ENCODE measurements at regions not wholly inside any gene's neighbourhood (a gene's known extent, or its start where the extent isn't known, plus 50 kb on each side); places are given as distances from the start of the nearest gene placed in this dataset.

DNA sequence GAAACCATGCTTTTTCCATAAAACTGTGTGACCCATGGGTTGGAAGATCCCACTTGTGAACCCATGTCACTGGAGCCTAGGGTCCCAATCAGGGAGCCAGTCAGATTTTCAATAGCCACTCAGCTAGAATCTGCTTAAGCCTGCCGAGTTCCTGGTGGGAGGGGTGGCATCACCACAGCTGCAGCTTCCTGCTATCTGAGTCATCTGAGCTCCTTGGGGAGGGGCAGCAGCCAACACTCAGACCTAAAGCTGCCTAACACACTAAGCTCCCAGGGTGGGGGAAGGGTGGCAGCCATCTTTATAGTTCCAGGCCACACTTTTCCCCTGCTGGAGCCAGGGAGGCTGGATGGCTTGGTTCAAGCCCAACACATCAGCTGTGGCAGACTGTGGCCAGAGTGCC, 350.1 kb downstream of the C4orf33 start:
- CTCF ChIA-PET, result no interaction called here
- POLR2A ChIA-PET, result no interaction called here

DNA sequence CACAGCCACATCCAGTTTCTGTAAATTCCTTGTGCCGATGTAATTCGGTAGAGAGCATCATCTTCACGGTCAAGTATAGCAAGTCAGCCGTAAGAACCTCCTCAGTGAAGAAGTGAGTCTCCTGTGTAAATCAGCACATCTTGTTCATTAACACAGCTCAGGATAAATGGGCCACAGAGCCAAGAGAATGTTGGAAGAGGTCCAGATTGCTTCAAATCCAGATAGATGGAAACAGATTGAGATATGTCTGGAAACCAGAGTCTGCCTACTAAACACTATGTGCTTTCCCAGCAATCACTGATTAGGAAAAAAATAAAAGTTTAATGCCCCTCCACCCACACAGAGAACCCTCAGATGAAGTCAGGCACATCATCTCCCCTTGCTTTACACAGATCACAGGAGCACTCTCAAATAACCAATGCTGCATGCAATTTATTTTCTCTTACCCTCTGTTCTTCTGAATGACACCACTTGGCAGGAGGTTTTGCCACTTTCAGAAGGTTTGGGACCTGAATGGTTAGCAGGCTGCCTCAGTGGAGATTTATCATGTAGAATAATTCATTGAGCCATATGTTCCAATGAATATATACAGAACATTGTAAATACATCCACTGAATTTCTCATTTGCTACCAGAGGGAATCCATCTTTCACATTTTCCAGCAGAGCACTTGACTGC, 357.7 kb downstream of the C4orf33 start:
- Mint-ChIP-seq H3K27me3 (no peaks in the 10 kb centered on the region), H3K4me3 (no peak overlapping the region), H3K27ac (no peak overlapping the region), H3K9me3 (ENCODE audit: insufficient read depth) (no peaks in the 10 kb centered on the region), H3K4me1 (no peaks in the 10 kb centered on the region)
- POLR2A ChIA-PET, result no interaction called here
- Histone ChIP-seq H2AFZ (ENCODE audit: insufficient read depth, low read depth, low read length, poor library complexity, severe bottlenecking) (no peak overlapping the region), H3K4me2 (replicated peaks; ENCODE audit: low read depth, low read length, poor library complexity, severe bottlenecking) (no peak overlapping the region), H3K27ac (ENCODE audit: low read length in 2 of 2) (no peak overlapping the region), H4K20me1 (ENCODE audit: control insufficient read depth, insufficient read depth, low read length, poor library complexity, severe bottlenecking) (no peaks in the 10 kb centered on the region), H3K79me2 (ENCODE audit: control insufficient read depth, insufficient read depth, low read length) (no peaks in the 10 kb centered on the region), H3K27me3 (replicated peaks in 1 of 4; ENCODE audit: control extremely low read depth in 1 of 4, control insufficient read depth in 3 of 4, insufficient read depth in 4 of 4, low read length in 3 of 4) (no peaks in the 10 kb centered on the region), H3K9me3 (ENCODE audit: control extremely low read depth in 1 of 3, control insufficient read depth in 2 of 3, insufficient read depth in 1 of 3, low read length in 2 of 3) (no peaks in the 10 kb centered on the region), H3K9ac (ENCODE audit: low read length) (no peak overlapping the region), H3K4me3 (ENCODE audit: control extremely low read depth in 1 of 5, extremely low read depth in 1 of 5, insufficient read depth in 1 of 5, low read depth in 2 of 5, low read length in 4 of 5) (no peak overlapping the region), H3K4me1 (ENCODE audit: control insufficient read depth in 2 of 2, insufficient read depth in 2 of 2, low read length in 2 of 2) (no peaks in the 10 kb centered on the region), H3K36me3 (replicated peaks in 1 of 2; ENCODE audit: control extremely low read depth in 1 of 2, control insufficient read depth in 1 of 2, extremely low read depth in 1 of 2, insufficient read depth in 2 of 2, low read length in 1 of 2) (no peaks in the 10 kb centered on the region)
- no peak for TF ChIP-seq EZH2 (IDR thresholded peaks at IDR 0.05; ENCODE audit: borderline replicate concordance, insufficient read depth, low read depth, low read length, poor library complexity, severe bottlenecking)
- TF ChIP-seq, protein P1, sequence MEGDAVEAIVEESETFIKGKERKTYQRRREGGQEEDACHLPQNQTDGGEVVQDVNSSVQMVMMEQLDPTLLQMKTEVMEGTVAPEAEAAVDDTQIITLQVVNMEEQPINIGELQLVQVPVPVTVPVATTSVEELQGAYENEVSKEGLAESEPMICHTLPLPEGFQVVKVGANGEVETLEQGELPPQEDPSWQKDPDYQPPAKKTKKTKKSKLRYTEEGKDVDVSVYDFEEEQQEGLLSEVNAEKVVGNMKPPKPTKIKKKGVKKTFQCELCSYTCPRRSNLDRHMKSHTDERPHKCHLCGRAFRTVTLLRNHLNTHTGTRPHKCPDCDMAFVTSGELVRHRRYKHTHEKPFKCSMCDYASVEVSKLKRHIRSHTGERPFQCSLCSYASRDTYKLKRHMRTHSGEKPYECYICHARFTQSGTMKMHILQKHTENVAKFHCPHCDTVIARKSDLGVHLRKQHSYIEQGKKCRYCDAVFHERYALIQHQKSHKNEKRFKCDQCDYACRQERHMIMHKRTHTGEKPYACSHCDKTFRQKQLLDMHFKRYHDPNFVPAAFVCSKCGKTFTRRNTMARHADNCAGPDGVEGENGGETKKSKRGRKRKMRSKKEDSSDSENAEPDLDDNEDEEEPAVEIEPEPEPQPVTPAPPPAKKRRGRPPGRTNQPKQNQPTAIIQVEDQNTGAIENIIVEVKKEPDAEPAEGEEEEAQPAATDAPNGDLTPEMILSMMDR (IDR thresholded peaks at IDR 0.05), result no peak
- ATAC-seq (ENCODE audit: low read depth) (no peak), DNase-seq (no peak)
- 90% methylated on average over 2 of the region's 4 CpGs for WGBS (ENCODE audit: insufficient coverage)
- intact Hi-C loops (cut with micrococcal nuclease), result no loop called here
- CTCF ChIA-PET, result no interaction called here

More for the DNA sequence above, 350.1 kb downstream of the C4orf33 start:
- Histone ChIP-seq H3K79me2 (ENCODE audit: control insufficient read depth, insufficient read depth, low read length) (no peaks in the 10 kb centered on the region), H3K4me1 (ENCODE audit: control insufficient read depth in 2 of 2, insufficient read depth in 2 of 2, low read length in 2 of 2) (no peaks in the 10 kb centered on the region), H3K27ac (ENCODE audit: low read length in 2 of 2) (no peak overlapping the region), H4K20me1 (ENCODE audit: control insufficient read depth, insufficient read depth, low read length, poor library complexity, severe bottlenecking) (no peaks in the 10 kb centered on the region), H3K9me3 (ENCODE audit: control extremely low read depth in 1 of 3, control insufficient read depth in 2 of 3, insufficient read depth in 1 of 3, low read length in 2 of 3) (peaks cover 0 to 10% (median 0%) of the 10 kb centered on the region in 3 donors), H3K36me3 (replicated peaks in 1 of 2; ENCODE audit: control extremely low read depth in 1 of 2, control insufficient read depth in 1 of 2, extremely low read depth in 1 of 2, insufficient read depth in 2 of 2, low read length in 1 of 2) (no peaks in the 10 kb centered on the region), H3K4me2 (replicated peaks; ENCODE audit: low read depth, low read length, poor library complexity, severe bottlenecking) (no peak overlapping the region), H3K9ac (ENCODE audit: low read length) (no peak overlapping the region), H3K27me3 (replicated peaks in 1 of 4; ENCODE audit: control extremely low read depth in 1 of 4, control insufficient read depth in 3 of 4, insufficient read depth in 4 of 4, low read length in 3 of 4) (no peaks in the 10 kb centered on the region), H3K4me3 (ENCODE audit: control extremely low read depth in 1 of 5, extremely low read depth in 1 of 5, insufficient read depth in 1 of 5, low read depth in 2 of 5, low read length in 4 of 5) (no peak overlapping the region), H2AFZ (ENCODE audit: insufficient read depth, low read depth, low read length, poor library complexity, severe bottlenecking) (no peak overlapping the region)
- intact Hi-C loops (cut with micrococcal nuclease), result no loop called here
- DNase-seq, result no peak
- Mint-ChIP-seq H3K27ac (no peak overlapping the region), H3K27me3 (no peaks in the 10 kb centered on the region), H3K4me3 (no peak overlapping the region), H3K4me1 (no peaks in the 10 kb centered on the region), H3K9me3 (ENCODE audit: insufficient read depth) (no peaks in the 10 kb centered on the region)
- TF ChIP-seq, protein P1 (IDR thresholded peaks at IDR 0.05), result no peak
- no peak for TF ChIP-seq EZH2 (IDR thresholded peaks at IDR 0.05; ENCODE audit: borderline replicate concordance, insufficient read depth, low read depth, low read length, poor library complexity, severe bottlenecking)
- ATAC-seq (ENCODE audit: low read depth), result no peak
- 100% methylated on average over 1 of the region's 1 CpG for WGBS (ENCODE audit: insufficient coverage)

Measured in B cell (primary cell).